HTR-8/SVneo (cell line): ENCODE measurements at regions not wholly inside any gene's neighbourhood (a gene's known extent, or its start where the extent isn't known, plus 50 kb on each side); places are given as distances from the start of the nearest gene placed in this dataset.

Experiments
- DNase-seq: peaks from one replicate; pipeline ENCODE4 v3.0.0; 2011; ENCODE audit warnings: low spot score, mixed read lengths; ENCODE audit not compliant: insufficient read length
- FAIRE-seq: peaks from 2 replicates; lab custom pipeline; 2011; peaks lifted over from hg19 to GRCh38; lab: Jason Lieb, UNC

DNA sequence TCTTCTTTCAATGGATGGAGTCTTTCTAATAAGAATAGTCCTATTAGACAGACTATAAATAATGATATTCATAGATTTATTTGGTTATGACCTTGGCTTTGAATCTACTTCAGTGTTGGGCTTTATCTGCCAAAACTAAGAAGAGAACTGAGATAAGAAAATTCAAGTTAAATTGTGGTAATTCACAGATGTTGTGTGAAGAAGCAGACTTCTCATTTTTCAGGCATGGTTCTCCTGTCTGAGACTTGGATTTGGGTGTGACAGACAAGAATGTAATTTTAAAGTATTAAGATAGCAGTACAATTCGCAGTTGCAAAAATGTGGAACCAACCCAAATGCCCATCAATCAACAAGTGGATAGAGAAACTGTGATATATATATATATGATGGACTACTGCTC lies 124.7 kb downstream of the QPCT start:
- no peak for FAIRE-seq
- DNase-seq: no peak

DNA sequence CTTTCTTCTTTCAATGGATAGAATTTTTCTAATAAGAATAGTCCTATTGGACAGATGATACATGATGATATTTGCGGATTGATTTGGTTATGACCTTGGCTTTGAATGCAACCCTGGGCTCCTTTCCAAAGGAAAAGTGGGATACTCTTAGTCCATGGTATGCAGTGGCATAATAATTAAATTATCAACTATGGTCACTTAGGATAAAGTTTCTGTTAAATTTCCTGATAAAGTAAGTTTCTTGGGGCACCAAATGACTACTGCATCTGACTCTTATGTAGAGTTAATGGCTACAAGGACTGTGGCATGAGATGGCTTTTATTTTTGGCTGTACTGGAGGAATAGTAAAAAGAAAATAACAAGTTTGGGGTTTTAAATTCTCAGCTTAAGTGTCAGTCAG lies 126.7 kb downstream of the QPCT start:
- DNase-seq (no peak), FAIRE-seq (no peak)

DNA sequence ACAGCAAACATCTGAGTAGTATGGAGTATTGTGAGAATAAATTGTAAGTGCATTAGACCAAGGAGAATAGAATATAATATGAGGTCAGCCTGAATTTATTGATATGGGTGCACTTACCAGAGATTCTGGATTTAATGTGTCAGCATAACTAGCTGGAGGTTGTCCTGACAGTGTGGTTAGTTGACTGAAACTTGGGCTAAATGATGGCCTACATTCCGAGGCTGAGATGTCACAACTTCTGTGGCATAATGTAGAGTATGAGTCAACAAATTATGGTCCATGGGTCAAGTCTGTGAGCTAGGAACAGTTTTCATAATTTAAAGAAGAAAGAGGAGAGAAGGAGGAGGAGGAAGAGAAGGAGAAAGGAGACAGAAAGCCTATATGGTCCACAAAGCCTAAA lies 127.6 kb downstream of the QPCT start:
- DNase-seq (no peak), FAIRE-seq (peak; percentile 71)

DNA sequence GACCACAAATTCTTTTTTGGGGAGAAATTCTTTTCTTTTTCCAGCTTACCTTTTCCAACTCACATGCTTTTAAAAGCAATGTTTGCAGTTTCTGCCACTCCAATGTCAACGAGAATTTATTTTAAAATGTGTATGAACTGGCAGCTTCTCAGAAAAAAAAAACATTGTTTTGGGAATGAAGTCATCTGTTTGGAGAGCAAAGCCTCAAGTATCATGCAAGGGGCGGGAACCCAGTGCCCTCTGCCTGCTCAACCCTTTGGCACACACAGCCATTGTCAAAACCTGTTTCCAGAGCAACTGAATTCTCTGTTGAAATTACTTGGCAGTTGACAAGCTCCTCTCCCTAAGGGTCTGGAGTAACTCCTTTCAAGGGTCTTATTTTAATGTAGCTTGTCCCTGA lies 128.5 kb downstream of the QPCT start:
- DNase-seq (no peak), FAIRE-seq (peak; percentile 13)

DNA sequence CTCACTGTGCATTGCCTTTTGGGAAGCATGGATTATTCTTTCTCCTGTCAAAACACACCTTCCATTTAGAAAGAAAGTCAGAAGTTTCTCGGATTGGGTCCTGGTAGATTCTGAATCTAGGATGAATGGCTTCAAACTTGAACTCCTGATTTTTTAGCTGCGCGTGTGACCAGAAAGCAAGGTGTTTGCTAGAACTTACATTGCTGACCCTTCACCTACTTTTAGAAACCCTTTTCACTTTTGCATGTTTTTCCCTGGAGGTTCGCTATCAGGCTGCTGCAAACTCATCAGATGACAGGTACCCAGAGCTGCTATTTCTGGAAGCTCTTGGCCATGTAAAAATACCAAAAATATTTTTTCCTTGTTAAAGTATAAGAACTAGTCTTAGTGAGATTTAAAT lies 132.0 kb downstream of the QPCT start:
- DNase-seq (no peak), FAIRE-seq (no peak)

DNA sequence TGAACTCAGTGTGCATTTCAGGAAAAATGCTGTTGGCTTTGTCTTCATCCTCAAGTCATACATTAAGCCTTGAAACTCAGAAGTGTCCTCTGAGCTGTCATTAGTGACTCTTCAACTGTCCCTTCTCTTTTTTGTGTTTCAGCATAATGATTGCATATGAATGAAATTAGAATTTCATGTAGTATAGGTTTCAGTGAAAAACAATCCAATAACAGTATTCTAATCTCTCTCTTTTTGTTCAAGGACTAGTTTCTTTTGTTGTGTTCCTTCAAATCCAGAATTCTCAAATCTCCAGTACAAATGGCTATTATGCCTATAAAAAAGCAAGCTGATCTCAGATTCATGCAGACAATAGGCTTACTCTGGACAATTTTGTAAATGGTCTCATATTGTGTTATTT lies 133.5 kb downstream of the QPCT start:
- DNase-seq: no peak
- no peak for FAIRE-seq

DNA sequence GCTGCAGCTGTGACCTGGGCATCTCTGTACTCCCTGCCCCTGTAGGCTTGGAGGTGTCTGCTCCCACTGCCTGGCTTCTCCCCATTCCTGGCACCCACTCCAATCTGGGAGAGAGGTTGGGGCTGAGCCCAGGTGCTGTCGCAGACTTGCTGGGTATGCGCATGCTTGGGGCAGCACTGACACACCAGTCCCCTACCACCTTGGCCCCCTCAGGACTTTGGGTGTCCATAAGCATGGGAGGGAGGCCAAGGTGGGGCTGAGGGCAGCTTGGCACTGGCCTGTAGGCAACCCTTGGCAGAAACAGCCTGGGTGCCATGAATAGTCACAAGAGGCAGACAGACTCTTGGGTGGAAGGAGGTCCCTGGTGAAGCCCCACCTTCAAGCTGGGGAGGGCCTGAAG lies 136.8 kb downstream of the QPCT start:
- DNase-seq (no peak), FAIRE-seq (no peak)

DNA sequence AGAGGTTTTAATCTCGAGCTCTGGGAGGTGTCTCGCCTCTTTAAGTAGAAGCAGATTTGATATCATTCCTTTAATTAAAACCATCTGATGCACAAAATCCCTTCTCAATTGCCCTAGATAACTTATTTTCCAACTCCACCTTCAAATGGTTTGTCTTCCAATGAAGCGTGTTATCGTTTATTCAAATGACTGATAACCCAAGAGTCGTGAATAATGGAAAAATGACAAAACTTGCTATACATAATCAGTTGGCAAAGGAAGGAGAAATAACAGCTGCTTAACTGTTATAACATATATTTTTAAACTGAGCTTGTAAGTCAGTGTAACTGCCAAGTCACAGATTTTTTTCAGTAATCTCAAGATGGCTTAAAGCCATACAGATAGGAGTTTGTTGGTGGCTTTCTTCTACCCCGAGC lies 144.6 kb downstream of the QPCT start:
- no peak for DNase-seq
- no peak for FAIRE-seq

DNA sequence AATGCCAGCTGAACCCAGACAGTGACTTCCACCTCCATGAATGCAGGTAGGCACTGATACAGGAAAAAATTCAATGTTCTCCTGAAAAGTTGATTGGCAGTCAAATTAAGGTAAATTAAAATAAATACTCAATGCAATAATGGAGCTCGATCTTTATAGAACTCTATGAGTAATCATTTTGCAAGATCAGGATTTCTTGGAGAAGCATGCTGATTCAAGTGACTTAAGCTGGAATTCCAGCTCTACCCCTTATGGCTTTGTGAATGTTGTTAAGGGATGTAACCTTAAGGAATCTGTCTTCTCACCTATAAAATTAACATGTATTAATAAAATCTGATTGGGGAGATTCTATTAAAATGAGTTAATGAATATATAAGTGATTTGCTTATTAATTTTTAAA lies 145.1 kb downstream of the QPCT start:
- DNase-seq: no peak
- no peak for FAIRE-seq

DNA sequence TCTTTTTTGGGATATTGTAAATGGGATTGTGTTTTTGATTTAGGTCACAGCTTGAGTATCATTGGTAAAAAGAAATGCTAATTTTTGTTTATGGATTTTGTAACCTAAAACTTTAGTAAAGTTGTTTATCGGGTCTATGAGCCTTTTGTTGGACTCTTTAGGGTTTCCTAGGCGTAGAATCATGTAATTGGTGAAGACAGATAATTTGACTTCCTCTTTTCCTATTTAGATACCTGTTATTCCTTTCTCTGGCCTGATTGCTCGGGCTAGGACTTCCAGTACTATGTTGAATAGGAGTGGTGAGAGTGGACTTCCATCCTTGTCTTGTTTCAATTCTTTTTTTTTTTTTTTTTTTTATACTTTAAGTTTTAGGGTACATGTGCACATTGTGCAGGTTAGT lies 149.0 kb downstream of the QPCT start:
- FAIRE-seq (no peak), DNase-seq (no peak)

DNA sequence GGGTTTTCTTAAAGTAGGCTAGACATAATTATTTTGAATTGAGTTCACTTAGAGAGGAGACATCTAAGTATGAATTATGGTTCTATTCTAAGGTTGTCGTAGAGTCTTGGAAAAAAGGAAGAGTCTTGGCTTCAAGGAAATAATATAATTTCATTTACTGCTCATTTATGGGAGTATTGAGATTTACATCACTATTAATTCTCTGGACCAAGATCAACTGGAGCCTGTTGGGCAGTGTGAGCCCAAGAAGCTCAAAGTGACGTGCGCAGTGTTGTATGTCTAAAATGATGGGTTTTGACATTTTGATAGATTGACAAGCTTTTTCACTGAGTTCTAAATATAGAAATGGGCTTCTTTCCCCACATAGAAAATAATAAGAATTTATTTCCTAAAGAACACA lies 154.7 kb downstream of the QPCT start:
- no peak for FAIRE-seq

DNA sequence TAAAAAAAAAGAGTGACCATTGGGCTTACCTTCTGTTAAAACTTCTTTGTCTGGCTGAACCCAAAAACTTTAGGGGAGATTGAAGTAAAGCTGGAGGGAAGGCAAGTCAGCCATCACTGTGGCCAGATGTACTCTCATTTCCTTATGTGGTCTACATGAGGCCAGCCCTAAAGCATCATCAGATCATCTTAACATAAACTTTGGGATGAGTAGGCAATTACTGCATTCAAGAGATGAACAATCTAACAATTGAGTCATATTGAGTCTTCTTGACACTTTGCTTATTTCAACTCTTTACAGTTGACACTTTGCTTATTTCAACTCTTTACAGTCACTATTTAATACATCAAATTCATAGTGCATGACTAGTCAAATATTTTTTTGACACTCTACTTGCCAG lies 155.6 kb downstream of the QPCT start:
- FAIRE-seq: no peak

More for the DNA sequence above, 154.7 kb downstream of the QPCT start:
- no peak for DNase-seq

DNA sequence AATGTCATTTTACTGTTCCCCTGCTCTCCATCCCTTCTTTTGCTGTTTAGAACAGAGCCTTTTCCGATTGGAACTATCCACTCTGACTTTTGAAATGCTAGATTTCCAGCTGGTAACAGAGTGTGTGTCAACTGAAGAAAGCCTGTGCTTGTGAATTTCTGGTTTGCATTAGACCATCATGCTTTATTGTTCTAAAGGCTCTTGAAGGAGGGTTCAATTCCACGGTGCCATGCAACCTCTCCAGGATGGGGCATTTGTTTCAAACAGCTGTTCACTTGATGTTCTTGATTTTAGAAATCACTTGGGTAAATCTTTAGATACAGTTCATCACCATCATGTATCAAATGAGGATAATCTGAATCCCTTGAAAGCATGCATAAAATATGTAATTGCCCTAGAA lies 156.7 kb downstream of the QPCT start:
- DNase-seq (no peak), FAIRE-seq (no peak)

More for the DNA sequence above, 155.6 kb downstream of the QPCT start:
- DNase-seq: no peak

DNA sequence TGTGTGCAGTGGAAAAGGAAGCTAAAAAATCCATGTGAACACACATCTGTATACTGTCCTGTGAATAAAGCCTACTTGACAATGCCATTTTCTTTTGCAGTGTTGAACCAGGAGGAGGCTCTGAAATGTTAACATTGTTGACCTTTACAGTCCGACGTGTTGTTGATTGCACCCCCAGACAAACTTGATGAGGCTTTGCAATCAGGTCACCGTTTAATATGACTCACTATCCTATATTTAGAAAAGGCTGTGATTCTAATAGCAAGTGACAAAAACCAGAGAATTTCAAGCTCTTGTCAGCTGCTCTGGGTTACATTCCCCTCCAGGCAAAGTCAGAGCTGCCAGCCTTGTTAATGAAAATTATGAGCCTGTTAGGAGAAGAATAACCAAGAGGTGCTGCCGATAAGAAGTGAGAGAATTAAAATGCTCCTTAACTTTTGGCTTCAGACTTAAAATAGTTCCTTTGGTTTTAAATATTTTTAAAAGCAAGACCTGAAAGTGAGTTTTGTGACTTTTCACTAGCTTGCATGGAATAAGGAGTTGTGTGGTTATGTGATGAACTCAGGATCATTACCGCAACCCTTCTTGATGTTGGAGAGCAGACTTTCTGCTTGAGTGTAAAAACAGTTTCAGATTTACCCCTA lies 162.1 kb downstream of the QPCT start:
- DNase-seq (no peak), FAIRE-seq (no peak)

DNA sequence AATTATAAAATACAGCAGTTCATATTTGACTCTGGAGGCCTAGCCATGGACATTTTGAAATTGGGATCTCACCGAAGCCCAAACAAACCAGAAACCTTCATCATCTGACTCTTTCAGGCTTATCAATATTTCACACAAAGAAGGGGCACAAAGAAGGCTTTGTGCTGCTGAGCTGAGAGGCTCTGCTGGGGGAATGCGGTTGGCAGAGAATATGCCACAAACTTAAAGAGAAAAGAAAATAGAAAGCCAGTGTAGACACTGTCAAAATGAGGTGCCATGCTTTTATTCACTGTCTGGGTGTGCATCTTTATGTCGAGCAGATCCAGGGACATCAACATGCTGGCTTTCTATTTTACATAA lies 162.6 kb downstream of the QPCT start:
- FAIRE-seq (no peak), DNase-seq (no peak)

DNA sequence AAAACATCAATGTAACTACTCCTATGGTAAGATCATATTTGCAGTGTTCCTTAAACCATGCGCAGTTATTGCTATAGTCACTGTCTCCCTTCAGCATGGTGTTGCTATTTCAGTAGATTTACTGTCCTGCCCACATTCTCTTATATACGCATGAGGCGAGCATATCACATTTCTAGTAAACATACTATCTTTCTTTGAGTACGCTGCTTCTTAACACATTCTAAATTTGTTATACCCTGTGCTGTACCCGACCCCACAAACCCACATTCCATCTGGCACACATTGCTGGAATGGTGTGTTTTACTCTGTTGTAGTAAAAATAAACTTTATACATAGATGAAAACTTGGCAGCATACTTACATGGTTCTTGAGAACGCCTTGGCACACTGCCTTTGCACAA lies 163.3 kb downstream of the QPCT start:
- DNase-seq (no peak), FAIRE-seq (no peak)

DNA sequence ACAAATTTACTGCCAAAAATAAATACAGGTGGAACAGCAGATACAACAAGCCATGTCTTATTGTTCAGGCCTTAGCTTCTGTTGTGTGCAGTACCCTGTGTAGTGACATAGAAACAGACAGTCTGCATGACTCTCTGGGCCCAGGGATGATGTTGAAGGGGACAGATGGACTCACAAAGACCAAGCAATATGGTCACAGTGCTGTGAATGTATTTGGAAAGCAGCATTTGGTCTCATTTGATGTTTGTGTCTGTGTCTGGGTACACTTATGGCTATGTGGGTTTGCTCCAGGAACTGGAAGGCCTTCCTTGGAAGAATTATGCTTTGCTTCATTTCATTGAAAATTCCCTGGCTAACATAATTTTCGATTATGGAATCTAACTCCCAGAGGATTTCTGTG lies 158.5 kb downstream of the CDC42EP3 start:
- no peak for FAIRE-seq
- DNase-seq: no peak

DNA sequence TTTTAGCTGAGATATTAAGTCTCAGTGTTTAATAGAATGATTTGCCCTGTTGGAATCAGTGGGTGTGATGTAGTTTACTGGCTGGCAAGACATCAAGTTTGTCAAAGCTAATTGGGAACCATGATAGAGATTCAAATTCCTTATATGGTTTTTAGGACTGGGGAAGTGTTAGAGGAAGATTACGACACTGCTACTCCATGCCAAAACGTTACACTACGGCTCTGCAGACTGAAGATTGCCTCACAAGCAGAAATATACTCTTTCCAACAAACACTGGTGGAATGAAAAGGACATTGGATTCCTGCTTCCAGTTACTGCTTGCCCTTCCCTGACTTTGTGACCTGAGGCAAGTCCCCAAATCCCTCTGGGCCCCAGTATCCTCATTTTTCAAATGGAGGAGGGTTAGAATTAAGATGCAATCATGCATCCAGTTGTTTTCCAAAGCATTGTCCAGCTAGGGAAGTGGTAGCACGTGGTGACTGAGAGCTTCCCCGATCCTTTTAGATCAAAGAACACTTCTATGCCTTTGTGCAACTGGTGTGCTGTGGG lies 147.6 kb downstream of the CDC42EP3 start:
- no peak for DNase-seq
- no peak for FAIRE-seq

DNA sequence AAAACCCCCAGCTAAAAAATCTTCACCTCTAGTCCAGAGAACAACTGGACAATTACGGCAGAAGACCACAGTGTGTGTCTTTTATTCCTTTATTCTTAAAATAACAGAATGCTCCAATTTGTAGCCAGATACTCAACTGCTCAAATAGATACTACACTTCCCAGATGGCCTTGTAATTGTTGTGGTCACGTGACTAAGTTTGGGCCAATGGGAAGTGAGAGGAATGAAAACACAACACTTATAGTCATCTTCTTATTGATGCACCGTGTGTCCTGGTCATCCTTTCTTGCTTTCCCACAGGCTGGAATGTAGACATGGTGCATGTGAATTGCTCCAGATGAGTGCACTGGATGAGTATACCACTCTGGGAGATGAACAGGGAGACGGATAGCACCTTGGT lies 145.1 kb downstream of the CDC42EP3 start:
- no peak for DNase-seq
- FAIRE-seq: peak; percentile 46

DNA sequence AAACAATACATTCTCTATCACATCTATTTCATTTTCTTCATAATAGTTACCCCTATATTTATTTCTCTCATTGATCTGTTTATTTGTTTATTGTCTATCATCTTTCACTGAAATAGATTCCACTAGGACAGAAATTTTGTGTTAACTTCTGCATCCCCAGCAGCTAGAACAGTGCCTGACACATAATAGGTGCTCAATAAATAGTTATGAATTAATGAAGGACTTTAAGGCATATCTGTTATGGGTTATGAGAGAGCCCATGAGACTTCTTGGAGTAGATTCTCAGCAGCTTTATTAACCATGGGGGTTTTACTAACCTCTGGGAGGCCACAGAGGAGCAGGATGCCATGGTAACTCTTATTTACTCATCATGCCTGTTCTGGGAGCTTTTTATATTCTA lies 144.6 kb downstream of the CDC42EP3 start:
- FAIRE-seq (no peak), DNase-seq (no peak)

DNA sequence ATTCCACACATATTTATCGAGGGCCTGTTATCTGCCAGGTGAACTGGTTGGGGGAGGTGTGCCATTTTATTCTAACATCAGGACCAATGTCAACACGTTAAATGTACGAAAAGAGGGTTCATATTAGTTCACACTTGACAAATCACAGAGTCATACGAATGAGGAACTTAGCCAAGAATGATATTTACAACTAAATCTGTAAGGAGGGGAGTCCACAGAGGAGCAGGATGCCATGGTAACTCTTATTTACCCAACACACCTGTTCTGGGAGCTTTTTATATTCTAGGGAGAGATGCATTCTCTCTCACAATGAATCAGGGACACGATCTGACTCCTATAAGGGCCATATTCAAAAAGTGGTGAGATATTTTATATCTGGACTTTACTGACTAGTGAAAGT lies 144.1 kb downstream of the CDC42EP3 start:
- FAIRE-seq: no peak
- no peak for DNase-seq

DNA sequence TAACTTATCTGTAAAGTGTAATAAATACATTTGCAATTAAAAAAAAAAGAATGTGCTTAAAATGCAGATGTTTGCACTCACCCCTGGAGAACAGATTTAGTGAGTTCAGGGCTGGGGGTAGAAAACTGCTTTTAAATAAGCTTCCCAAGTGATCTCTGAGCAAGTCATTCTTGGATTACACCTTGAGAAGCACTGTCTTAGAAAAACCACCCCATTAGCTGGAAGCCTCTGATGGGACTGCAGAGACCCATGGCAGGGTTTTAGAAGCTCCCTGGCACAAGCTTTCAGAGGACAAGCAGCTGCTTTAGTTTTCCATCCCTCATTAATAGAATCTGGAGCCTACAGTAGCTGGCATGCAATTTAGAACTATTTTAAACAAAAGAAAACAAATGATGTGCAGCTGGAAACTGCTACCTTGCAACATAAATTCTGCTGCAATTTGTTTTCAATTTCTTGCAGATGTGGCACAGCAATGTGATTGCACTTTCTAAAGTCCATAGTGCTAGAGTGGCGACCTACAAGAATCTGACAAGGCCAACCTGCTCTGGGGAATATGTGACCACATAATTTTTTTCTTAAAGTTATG lies 141.5 kb downstream of the CDC42EP3 start:
- FAIRE-seq (no peak), DNase-seq (no peak)
